Suppressor macrophage treated with lipopolysaccharide for 1 hour (primary cell): ENCODE measurements at regions not wholly inside any gene's neighbourhood (a gene's known extent, or its start where the extent isn't known, plus 50 kb on each side); places are given as distances from the start of the nearest gene placed in this dataset.
"Not testable (repeated sequence)": the region's sequence is repeated elsewhere in the genome, so short reads cannot be mapped to it uniquely, and the experiment has no call there.

Experiments
- DNase-seq, 3 donors: peaks; one replicate each; pipeline ENCODE4 v3.0.0-alpha.2; 2020 to 2022

- no peak for DNase-seq
Observed at GRCh38 chr5:53733853-53734252, 173.4 kb downstream of the NDUFS4 start.

GRCh38 chr5:53738105-53738504 lies 177.7 kb downstream of the NDUFS4 start:
- DNase-seq, result no peak

- DNase-seq, result no peak
Observed at GRCh38 chr5:53739111-53739510, 178.7 kb downstream of the NDUFS4 start.

- DNase-seq, result no peak
Observed at GRCh38 chr5:53749621-53750020, 189.2 kb downstream of the NDUFS4 start.

- not testable (repeated sequence) for DNase-seq
Observed at GRCh38 chr5:53752282-53752681, 191.8 kb downstream of the NDUFS4 start.

- no peak for DNase-seq
Observed at GRCh38 chr5:53766673-53767072, 206.2 kb downstream of the NDUFS4 start.

GRCh38 chr5:53777864-53778618 lies 217.6 kb downstream of the NDUFS4 start:
- no peak for DNase-seq

- DNase-seq, result peak; percentile 4 to 26 (median 17)
Observed at GRCh38 chr5:53779541-53779981, 219.1 kb downstream of the NDUFS4 start.

GRCh38 chr5:53782620-53783019 lies 222.2 kb downstream of the NDUFS4 start:
- DNase-seq, result no peak

- no peak for DNase-seq
Observed at GRCh38 chr5:53783624-53784228, 223.3 kb downstream of the NDUFS4 start.

- no peak for DNase-seq
Observed at GRCh38 chr5:53784596-53784995, 224.2 kb downstream of the NDUFS4 start.

GRCh38 chr5:53785924-53786323 lies 225.5 kb downstream of the NDUFS4 start:
- no peak for DNase-seq

- DNase-seq, result no peak
Observed at GRCh38 chr5:53790026-53790425, 229.6 kb downstream of the NDUFS4 start.

GRCh38 chr5:53792338-53792737 lies 231.9 kb downstream of the NDUFS4 start:
- no peak for DNase-seq

GRCh38 chr5:53799644-53800043 lies 239.2 kb downstream of the NDUFS4 start:
- DNase-seq, result not testable (repeated sequence)

- not testable (repeated sequence) for DNase-seq
Observed at GRCh38 chr5:53808392-53808791, 248.0 kb downstream of the NDUFS4 start.

- no peak for DNase-seq
Observed at GRCh38 chr5:53814819-53815218, 254.4 kb downstream of the NDUFS4 start.

GRCh38 chr5:53815471-53815870 lies 255.0 kb downstream of the NDUFS4 start:
- DNase-seq, result no peak

- DNase-seq, result no peak
Observed at GRCh38 chr5:53817183-53817582, 256.7 kb downstream of the NDUFS4 start.

GRCh38 chr5:53819482-53819881 lies 259.0 kb downstream of the NDUFS4 start:
- no peak for DNase-seq

GRCh38 chr5:53820119-53820801 lies 259.8 kb downstream of the NDUFS4 start:
- no peak for DNase-seq

- DNase-seq, result no peak
Observed at GRCh38 chr5:53820802-53821171, 260.3 kb downstream of the NDUFS4 start.

GRCh38 chr5:53825016-53825415 lies 264.6 kb downstream of the NDUFS4 start:
- DNase-seq, result no peak

GRCh38 chr5:53825926-53826325 lies 265.5 kb downstream of the NDUFS4 start:
- no peak for DNase-seq
